Skeletal muscle cell (primary cell): ENCODE measurements at regions not wholly inside any gene's neighbourhood (a gene's known extent, or its start where the extent isn't known, plus 50 kb on each side); places are given as distances from the start of the nearest gene placed in this dataset.
"Not testable (repeated sequence)": the region's sequence is repeated elsewhere in the genome, so short reads cannot be mapped to it uniquely, and the experiment has no call there.

Source experiments
- DNase-seq: peaks from one replicate; pipeline ENCODE4 v3.0.0-alpha.2; 2010; ENCODE audit warnings: low read depth
- H3K4me3 ChIP-seq: 2 replicates; pipeline ENCODE4 v1.5.1; 2011; ENCODE audit warnings: low read depth, mild to moderate bottlenecking, control low read depth, low read length, moderate library complexity

GRCh38 chr17:5730373-5730772 lies 146.1 kb upstream of the NLRP1 start:
- H3K4me3 ChIP-seq = no peak overlapping the region
- DNase-seq = no peak

- H3K4me3 ChIP-seq = no peak overlapping the region
- DNase-seq = no peak
These were observed 156.6 kb upstream of the NLRP1 start for GRCh38 chr17:5740937-5741336.

- no peak overlapping the region for H3K4me3 ChIP-seq
- DNase-seq = no peak
These were observed 157.5 kb upstream of the NLRP1 start for GRCh38 chr17:5741810-5742209.

GRCh38 chr17:5745111-5745813 lies 161.0 kb upstream of the NLRP1 start:
- no peak overlapping the region for H3K4me3 ChIP-seq
- no peak for DNase-seq

- no peak for DNase-seq
- H3K4me3 ChIP-seq = no peak overlapping the region
These were observed 163.0 kb upstream of the NLRP1 start for GRCh38 chr17:5747276-5747675.

- no peak for DNase-seq
- no peak overlapping the region for H3K4me3 ChIP-seq
These were observed 163.7 kb upstream of the NLRP1 start for GRCh38 chr17:5747964-5748363.

GRCh38 chr17:5753421-5753820 lies 169.1 kb upstream of the NLRP1 start:
- DNase-seq = no peak
- H3K4me3 ChIP-seq = no peak overlapping the region

GRCh38 chr17:5757314-5757907 lies 173.1 kb upstream of the NLRP1 start:
- no peak overlapping the region for H3K4me3 ChIP-seq
- DNase-seq = no peak

- DNase-seq = no peak
- no peak overlapping the region for H3K4me3 ChIP-seq
These were observed 174.3 kb upstream of the NLRP1 start for GRCh38 chr17:5758651-5759050.

- DNase-seq = no peak
These were observed 175.2 kb upstream of the NLRP1 start for GRCh38 chr17:5759501-5759925.

GRCh38 chr17:5762191-5762590 lies 177.9 kb upstream of the NLRP1 start:
- H3K4me3 ChIP-seq = no peak overlapping the region
- no peak for DNase-seq

More at GRCh38 chr17:5759501-5759925, 175.2 kb upstream of the NLRP1 start:
- H3K4me3 ChIP-seq = no peak overlapping the region

GRCh38 chr17:5763595-5764306 lies 179.4 kb upstream of the NLRP1 start:
- no peak for DNase-seq
- H3K4me3 ChIP-seq = no peak overlapping the region

GRCh38 chr17:5769593-5770354 lies 185.5 kb upstream of the NLRP1 start:
- no peak for DNase-seq
- H3K4me3 ChIP-seq = no peak overlapping the region

GRCh38 chr17:5770441-5771270 lies 186.3 kb upstream of the NLRP1 start:
- DNase-seq = no peak
- H3K4me3 ChIP-seq = peak overlapping the region; percentile 15

- DNase-seq = not testable (repeated sequence)
- H3K4me3 ChIP-seq = peak overlapping the region; percentile 15
These were observed 186.9 kb upstream of the NLRP1 start for GRCh38 chr17:5771271-5771577.

GRCh38 chr17:5772017-5772416 lies 187.7 kb upstream of the NLRP1 start:
- DNase-seq, H3K4me3 ChIP-seq: not testable (repeated sequence)

- no peak overlapping the region for H3K4me3 ChIP-seq
- no peak for DNase-seq
These were observed 188.4 kb upstream of the NLRP1 start for GRCh38 chr17:5772720-5773119.

GRCh38 chr17:5773816-5774360 lies 189.6 kb upstream of the NLRP1 start:
- no peak overlapping the region for H3K4me3 ChIP-seq

GRCh38 chr17:5775098-5775497 lies 190.8 kb upstream of the NLRP1 start:
- no peak for DNase-seq
- no peak overlapping the region for H3K4me3 ChIP-seq

More at GRCh38 chr17:5773816-5774360, 189.6 kb upstream of the NLRP1 start:
- no peak for DNase-seq
